WERI-Rb-1 (cell line): ENCODE measurements at regions not wholly inside any gene's neighbourhood (a gene's known extent, or its start where the extent isn't known, plus 50 kb on each side); places are given as distances from the start of the nearest gene placed in this dataset.

Experiments
- DNase-seq: peaks from one replicate; pipeline ENCODE4 v3.0.0-alpha.2; 2020
- H3K27ac ChIP-seq: fragments of 250-450 bp; sonication (Bioruptor Pico); 2 replicates; pipeline ENCODE4 v1.5.1; 2020; ENCODE audit warnings: mild to moderate bottlenecking, moderate library complexity
- H3K27me3 ChIP-seq: fragments of 250-450 bp; sonication (Bioruptor Pico); 2 replicates; pipeline ENCODE4 v1.5.1; 2021; ENCODE audit warnings: mild to moderate bottlenecking, low read depth, moderate library complexity; ENCODE audit not compliant: insufficient read depth, severe bottlenecking
- H3K36me3 ChIP-seq: fragments of 250-450 bp; sonication (Bioruptor Pico); 2 replicates; pipeline ENCODE4 v1.5.1; 2020; ENCODE audit warnings: mild to moderate bottlenecking, moderate library complexity
- H3K4me3 ChIP-seq: 2 replicates; pipeline ENCODE4 v1.5.1; 2011; ENCODE audit warnings: low read depth, mild to moderate bottlenecking, control low read depth, low read length
- H3K9me3 ChIP-seq: fragments of 250-450 bp; sonication (Bioruptor Pico); 2 replicates; pipeline ENCODE4 v1.5.1; 2021; ENCODE audit warnings: mild to moderate bottlenecking, moderate library complexity; ENCODE audit not compliant: severe bottlenecking
- TF ChIP-seq, protein P1 (sequence below): IDR thresholded peaks from 2 replicates; pipeline ENCODE4 v1.5.1; 2011; ENCODE audit warnings: low read depth, mild to moderate bottlenecking, control low read depth, inconsistent platforms, low read length

DNA sequence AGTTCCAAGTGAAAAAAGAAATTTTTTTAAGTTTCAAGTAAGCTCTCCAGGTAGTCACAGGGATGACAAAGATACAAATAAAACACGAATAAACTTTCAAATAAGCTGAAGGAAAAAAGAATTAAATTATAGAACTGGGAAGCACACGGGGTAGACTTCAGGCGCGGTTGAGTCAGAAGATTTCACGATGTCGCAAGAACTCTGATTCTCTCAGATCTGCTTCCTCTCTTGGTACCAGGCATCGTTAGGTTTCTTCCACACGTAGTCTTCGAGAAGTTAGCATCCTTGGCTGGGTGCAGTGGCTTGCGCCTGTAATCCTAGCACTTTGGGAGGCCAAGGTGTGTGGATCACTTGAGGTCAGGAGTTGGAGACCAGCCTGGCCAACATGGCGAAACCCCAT, 784.1 kb upstream of the RBFOX1 start:
- no peak overlapping the region for H3K4me3 ChIP-seq
- no peak overlapping the region for H3K27ac ChIP-seq
- TF ChIP-seq, protein P1, sequence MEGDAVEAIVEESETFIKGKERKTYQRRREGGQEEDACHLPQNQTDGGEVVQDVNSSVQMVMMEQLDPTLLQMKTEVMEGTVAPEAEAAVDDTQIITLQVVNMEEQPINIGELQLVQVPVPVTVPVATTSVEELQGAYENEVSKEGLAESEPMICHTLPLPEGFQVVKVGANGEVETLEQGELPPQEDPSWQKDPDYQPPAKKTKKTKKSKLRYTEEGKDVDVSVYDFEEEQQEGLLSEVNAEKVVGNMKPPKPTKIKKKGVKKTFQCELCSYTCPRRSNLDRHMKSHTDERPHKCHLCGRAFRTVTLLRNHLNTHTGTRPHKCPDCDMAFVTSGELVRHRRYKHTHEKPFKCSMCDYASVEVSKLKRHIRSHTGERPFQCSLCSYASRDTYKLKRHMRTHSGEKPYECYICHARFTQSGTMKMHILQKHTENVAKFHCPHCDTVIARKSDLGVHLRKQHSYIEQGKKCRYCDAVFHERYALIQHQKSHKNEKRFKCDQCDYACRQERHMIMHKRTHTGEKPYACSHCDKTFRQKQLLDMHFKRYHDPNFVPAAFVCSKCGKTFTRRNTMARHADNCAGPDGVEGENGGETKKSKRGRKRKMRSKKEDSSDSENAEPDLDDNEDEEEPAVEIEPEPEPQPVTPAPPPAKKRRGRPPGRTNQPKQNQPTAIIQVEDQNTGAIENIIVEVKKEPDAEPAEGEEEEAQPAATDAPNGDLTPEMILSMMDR = no peak
- H3K27me3 ChIP-seq = no peaks in the 10 kb centered on the region
- H3K36me3 ChIP-seq = no peaks in the 10 kb centered on the region
- no peak for DNase-seq
- H3K9me3 ChIP-seq = no peaks in the 10 kb centered on the region

DNA sequence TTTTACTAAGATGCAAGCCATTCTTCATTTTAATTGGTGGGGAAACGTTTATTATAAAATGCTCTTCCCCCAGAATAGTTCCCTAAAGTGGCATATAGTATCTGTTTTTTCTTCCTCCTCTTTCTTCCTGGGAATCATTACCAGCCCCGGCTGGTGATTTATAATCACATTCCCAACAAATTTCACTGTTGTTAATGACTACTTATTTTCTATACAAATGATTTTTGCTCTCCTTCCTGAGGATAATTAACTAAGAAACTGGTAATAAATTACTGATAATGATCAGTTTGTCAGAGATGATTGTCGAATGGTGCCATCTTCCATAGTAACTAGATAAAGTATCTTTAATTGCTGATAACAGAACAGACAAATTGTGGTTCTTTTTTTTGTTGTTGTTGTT, 785.5 kb upstream of the RBFOX1 start:
- no peak overlapping the region for H3K27ac ChIP-seq
- no peaks in the 10 kb centered on the region for H3K36me3 ChIP-seq
- TF ChIP-seq, protein P1 = no peak
- H3K27me3 ChIP-seq = no peaks in the 10 kb centered on the region
- no peak for DNase-seq
- H3K9me3 ChIP-seq = no peaks in the 10 kb centered on the region
- no peak overlapping the region for H3K4me3 ChIP-seq

DNA sequence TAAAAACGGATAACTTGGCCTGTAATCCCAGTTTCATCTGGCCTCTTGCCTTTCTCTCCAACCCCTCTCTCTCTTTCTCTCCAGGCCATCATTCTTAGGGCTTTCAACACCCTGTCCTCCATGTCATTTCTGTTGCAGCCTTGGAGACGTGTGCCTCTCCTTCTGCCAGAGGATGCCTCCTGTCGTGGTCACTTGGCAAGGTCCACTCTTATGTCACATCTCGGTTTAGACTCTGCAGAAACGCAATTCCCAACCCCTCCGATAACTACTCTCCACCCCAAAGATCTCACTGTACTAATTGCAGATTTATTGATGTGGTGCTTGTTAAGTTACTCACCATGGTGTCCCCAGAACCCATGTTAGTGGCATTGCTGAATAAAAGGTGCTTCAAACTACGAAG, 787.3 kb upstream of the RBFOX1 start:
- no peak overlapping the region for H3K27ac ChIP-seq
- TF ChIP-seq, protein P1 = no peak
- DNase-seq = no peak
- H3K27me3 ChIP-seq = no peaks in the 10 kb centered on the region
- H3K36me3 ChIP-seq = no peaks in the 10 kb centered on the region
- no peaks in the 10 kb centered on the region for H3K9me3 ChIP-seq
- H3K4me3 ChIP-seq = no peak overlapping the region

DNA sequence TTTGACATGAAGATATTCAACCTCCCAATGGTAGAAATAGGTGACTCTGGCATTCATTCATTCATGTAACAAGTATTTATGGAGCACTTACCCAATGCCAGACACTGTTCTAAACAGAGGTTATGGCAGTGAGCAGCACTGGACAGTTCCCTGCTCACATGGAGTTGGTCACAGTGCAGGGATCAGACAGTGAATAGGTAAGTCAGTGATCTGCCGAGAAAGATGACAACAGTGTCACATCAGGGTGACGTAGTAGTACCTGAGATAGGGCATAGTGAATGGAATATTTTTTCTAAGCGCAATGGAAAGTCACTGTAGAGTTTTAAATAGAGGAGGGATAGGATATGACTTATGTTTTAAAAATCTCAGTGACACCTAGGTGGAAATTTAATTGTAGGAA, 791.4 kb upstream of the RBFOX1 start:
- no peaks in the 10 kb centered on the region for H3K36me3 ChIP-seq
- no peak for DNase-seq
- H3K27ac ChIP-seq = no peak overlapping the region
- no peaks in the 10 kb centered on the region for H3K9me3 ChIP-seq
- H3K4me3 ChIP-seq = no peak overlapping the region
- TF ChIP-seq, protein P1 = no peak
- no peaks in the 10 kb centered on the region for H3K27me3 ChIP-seq

DNA sequence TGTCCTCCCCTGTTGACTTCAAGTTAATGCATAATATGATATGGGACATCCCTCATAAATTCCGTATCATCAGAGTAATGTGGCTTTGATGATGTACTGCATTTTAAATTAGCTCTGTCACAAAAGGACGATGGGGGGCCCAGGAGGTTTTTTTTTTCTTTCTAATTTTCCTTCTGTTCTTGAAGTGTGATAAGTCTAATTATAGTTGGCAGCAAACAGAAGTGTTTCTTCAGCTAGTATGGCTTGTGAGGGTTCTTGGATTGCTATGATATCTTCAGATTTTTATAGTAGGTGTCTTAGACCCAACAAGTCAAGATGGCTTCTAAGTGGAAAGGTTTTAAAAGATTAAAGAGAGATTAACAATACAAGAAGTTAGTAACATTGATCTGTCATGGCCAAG, 796.2 kb upstream of the RBFOX1 start:
- TF ChIP-seq, protein P1 = no peak
- H3K36me3 ChIP-seq = no peaks in the 10 kb centered on the region
- no peaks in the 10 kb centered on the region for H3K27me3 ChIP-seq
- H3K27ac ChIP-seq = no peak overlapping the region
- H3K9me3 ChIP-seq = no peaks in the 10 kb centered on the region
- no peak for DNase-seq
- H3K4me3 ChIP-seq = no peak overlapping the region

DNA sequence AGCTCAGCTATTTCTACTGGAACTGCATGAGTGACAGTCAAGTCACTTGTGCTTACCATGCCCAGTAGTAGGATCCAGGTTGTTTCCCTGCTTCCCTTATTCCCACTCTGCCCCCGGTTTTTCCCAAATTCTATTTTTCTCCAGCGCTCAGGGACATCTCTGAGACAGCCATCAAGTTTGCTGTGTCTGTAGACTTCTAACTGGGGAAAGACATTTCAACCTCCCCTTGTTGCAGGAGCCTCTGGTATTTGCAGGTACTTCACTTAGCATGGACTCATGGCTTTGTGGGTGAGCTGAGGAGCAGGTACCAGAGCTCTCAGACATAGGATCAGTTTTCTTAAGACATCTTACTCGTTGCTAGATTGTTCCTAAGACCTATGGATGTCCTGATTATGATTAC, 801.6 kb upstream of the RBFOX1 start:
- TF ChIP-seq, protein P1 = no peak

More for the DNA sequence above, 801.6 kb upstream of the RBFOX1 start:
- Histone ChIP-seq H3K36me3 (no peaks in the 10 kb centered on the region), H3K27me3 (no peaks in the 10 kb centered on the region), H3K4me3 (no peak overlapping the region), H3K27ac (no peak overlapping the region), H3K9me3 (no peaks in the 10 kb centered on the region)
- DNase-seq = no peak
